ENCODE measurements at regions not wholly inside any gene's neighbourhood (a gene's known extent, or its start where the extent isn't known, plus 50 kb on each side); places are given as distances from the start of the nearest gene placed in this dataset.
A peak's percentile ranks its signal among the peaks of the same experiment; 100 is the strongest.

DNA sequence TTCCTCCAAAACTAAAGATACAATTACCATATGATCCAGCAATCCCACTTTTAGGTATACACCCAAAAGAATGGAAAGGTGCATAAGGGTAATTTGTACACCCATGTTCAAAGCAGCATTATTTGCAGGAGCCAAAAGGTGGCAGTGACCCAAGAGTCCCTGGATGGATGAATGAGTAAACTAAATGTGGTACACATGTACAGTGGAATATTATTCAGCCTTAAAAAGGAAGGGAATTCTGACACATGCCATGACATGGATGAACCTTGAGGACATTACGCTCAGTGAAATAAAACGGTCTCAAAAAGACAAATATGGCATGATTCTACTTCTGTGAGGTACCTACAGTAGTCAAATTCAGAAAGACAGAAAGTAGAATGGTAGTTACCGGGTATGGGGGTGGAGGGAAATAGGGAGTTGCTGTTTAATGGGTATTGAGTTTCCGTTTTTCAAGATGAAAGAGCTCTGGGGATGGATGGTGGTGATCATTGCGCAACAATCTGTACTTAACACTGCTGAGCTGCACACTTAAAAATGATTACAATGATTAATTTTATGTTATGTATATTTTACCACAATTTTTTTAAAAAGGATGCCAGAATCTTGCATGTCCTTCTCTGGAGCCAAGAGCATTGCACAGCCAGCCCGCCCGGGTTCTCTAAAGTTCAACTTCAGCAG lies 518.9 kb upstream of the JARID2 start:
- Histone ChIP-seq H3K9me3 (ENCODE audit: control extremely low read depth in 1 of 5, control insufficient read depth in 4 of 5, insufficient read depth in 2 of 5, low read depth in 1 of 5, low read length in 4 of 5) (peaks cover 0 to 4% (median 0%) of the 10 kb centered on the region in 5 experiments), H3K27me3 (replicated peaks in 2 of 5; ENCODE audit: control insufficient read depth in 4 of 5, insufficient read depth in 5 of 5, low read length in 4 of 5) (no peaks in the 10 kb centered on the region), H3K36me3 (ENCODE audit: control insufficient read depth in 4 of 4, insufficient read depth in 4 of 4, low read length in 3 of 4) (no peaks in the 10 kb centered on the region), H3K4me1 (ENCODE audit: control extremely low read depth in 1 of 4, control insufficient read depth in 4 of 4, insufficient read depth in 4 of 4, low read length in 3 of 4) (peaks cover 19 to 46% (median 25%) of the 10 kb centered on the region in 4 experiments), H3K4me3 (ENCODE audit: control insufficient read depth in 1 of 7, extremely low read depth in 1 of 7, insufficient read depth in 4 of 7, low read depth in 2 of 7, low read length in 6 of 7) (no peak overlapping the region), H3K27ac (ENCODE audit: insufficient read depth in 1 of 2, low read depth in 1 of 2, low read length in 2 of 2, poor library complexity in 1 of 2, severe bottlenecking in 2 of 2) (no peak overlapping the region)
- ChIA-PET POLR2A (no interaction called here), CTCF (no interaction called here)
- 71% methylated on average over 5 of the region's 7 CpGs for WGBS (ENCODE audit: insufficient coverage)
- peak in 2 of 3 donors; percentile 56 to 63 for DNase-seq

DNA sequence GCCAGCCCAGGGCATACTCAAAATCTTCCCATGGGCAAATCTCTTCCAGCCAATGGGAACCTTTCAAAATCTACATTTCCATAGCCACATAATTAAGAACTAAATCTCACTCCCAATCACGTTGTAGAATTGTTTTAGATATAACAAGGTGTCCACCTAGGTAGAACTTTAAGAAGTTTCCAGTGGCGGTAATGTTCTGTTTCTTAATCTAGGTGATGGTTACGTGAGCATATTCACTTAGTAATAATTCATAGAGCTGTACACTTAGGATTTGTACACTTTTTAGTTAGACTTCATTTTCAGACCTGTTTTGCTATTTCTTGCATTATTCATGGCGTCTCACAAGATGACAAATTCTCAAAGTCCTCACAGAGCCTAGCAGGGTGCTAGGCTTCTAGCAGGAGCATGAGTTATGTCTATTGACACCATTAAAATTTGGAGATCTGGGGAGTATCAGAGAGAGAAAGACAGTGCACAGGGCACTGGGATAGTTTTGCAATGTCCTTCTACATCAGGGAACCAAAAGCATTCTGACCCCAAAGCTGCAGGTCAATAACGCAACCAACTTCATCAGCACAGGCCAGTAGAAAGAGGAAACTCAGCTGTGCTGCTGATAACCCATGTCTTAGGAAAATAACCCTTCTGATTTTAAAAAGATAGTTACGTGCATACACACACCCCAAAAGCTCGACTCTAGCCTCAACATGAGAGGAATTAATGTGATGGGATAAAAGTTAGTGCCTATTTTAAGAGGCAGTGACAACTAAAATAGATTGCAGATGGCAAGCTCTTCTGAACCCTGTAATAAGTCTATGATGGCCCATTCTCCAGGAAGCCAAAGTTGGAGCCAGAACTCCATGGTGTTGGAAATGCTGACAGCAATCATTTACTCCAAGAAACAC lies 518.1 kb upstream of the JARID2 start:
- WGBS (ENCODE audit: insufficient coverage) = 85% methylated on average over 3 of the region's 7 CpGs

DNA sequence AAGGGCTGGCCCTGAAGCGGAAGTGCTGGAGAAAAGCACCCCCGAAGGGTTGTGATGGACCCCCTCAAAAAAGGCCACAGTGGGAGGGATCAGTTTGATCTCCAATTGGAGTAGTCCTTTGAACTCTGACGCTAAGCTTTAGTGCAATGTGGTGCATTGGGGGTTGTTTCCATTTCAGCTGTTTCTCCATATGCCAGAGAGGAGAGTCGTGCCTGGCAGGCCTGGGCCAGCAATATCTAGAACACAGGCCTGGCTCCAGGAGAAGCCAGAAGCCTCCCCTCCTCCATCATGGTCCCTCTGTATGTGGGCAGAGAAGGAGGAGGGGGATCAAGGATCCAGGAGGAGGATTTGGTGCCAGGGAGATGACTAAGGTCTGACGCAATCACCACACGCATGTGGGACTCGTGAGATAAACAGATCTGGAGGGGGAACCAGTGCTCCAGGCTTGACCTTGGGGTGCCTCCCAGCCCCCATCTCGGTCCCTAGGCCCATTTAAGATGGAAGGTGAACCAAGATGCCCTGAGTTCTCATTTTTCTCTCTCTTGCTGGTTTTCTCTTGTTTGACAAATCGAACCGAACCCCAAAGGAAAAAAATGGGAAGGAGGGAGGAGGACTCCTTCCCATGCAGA lies 517.4 kb upstream of the JARID2 start:
- Histone ChIP-seq H3K4me3 (ENCODE audit: control insufficient read depth in 1 of 7, extremely low read depth in 1 of 7, insufficient read depth in 4 of 7, low read depth in 2 of 7, low read length in 6 of 7) (no peak overlapping the region), H3K27me3 (replicated peaks in 2 of 5; ENCODE audit: control insufficient read depth in 4 of 5, insufficient read depth in 5 of 5, low read length in 4 of 5) (no peaks in the 10 kb centered on the region), H3K4me1 (ENCODE audit: control extremely low read depth in 1 of 4, control insufficient read depth in 4 of 4, insufficient read depth in 4 of 4, low read length in 3 of 4) (peaks cover 23 to 47% (median 29%) of the 10 kb centered on the region in 4 experiments), H3K27ac (ENCODE audit: insufficient read depth in 1 of 2, low read depth in 1 of 2, low read length in 2 of 2, poor library complexity in 1 of 2, severe bottlenecking in 2 of 2) (no peak overlapping the region), H3K9me3 (ENCODE audit: control extremely low read depth in 1 of 5, control insufficient read depth in 4 of 5, insufficient read depth in 2 of 5, low read depth in 1 of 5, low read length in 4 of 5) (peaks cover 0 to 4% (median 0%) of the 10 kb centered on the region in 5 experiments), H3K36me3 (ENCODE audit: control insufficient read depth in 4 of 4, insufficient read depth in 4 of 4, low read length in 3 of 4) (no peaks in the 10 kb centered on the region)
- ChIA-PET POLR2A (no interaction called here), CTCF (interaction anchor here (1.1 kb wide), 1 partner anchor 7 kb away, joined by 3 read pairs; no protein-coding TSS in a partner anchor)
- WGBS (ENCODE audit: insufficient coverage) = 91% methylated on average over 8 of the region's 10 CpGs
- DNase-seq = peak; percentile 30 to 60 (median 59)

More for the DNA sequence above, 518.1 kb upstream of the JARID2 start:
- H3K27ac ChIP-seq (ENCODE audit: insufficient read depth in 1 of 2, low read depth in 1 of 2, low read length in 2 of 2, poor library complexity in 1 of 2, severe bottlenecking in 2 of 2) = no peak overlapping the region
- H3K4me1 ChIP-seq (ENCODE audit: control extremely low read depth in 1 of 4, control insufficient read depth in 4 of 4, insufficient read depth in 4 of 4, low read length in 3 of 4) = peaks cover 21 to 47% (median 25%) of the 10 kb centered on the region in 4 experiments
- no peak overlapping the region for H3K4me3 ChIP-seq (ENCODE audit: control insufficient read depth in 1 of 7, extremely low read depth in 1 of 7, insufficient read depth in 4 of 7, low read depth in 2 of 7, low read length in 6 of 7)
- DNase-seq = no peak
- H3K27me3 ChIP-seq (replicated peaks in 2 of 5; ENCODE audit: control insufficient read depth in 4 of 5, insufficient read depth in 5 of 5, low read length in 4 of 5) = no peaks in the 10 kb centered on the region
- ChIA-PET POLR2A (no interaction called here), CTCF (no interaction called here)
- H3K36me3 ChIP-seq (ENCODE audit: control insufficient read depth in 4 of 4, insufficient read depth in 4 of 4, low read length in 3 of 4) = no peaks in the 10 kb centered on the region
- peaks cover 0 to 4% (median 0%) of the 10 kb centered on the region in 5 experiments for H3K9me3 ChIP-seq (ENCODE audit: control extremely low read depth in 1 of 5, control insufficient read depth in 4 of 5, insufficient read depth in 2 of 5, low read depth in 1 of 5, low read length in 4 of 5)

DNA sequence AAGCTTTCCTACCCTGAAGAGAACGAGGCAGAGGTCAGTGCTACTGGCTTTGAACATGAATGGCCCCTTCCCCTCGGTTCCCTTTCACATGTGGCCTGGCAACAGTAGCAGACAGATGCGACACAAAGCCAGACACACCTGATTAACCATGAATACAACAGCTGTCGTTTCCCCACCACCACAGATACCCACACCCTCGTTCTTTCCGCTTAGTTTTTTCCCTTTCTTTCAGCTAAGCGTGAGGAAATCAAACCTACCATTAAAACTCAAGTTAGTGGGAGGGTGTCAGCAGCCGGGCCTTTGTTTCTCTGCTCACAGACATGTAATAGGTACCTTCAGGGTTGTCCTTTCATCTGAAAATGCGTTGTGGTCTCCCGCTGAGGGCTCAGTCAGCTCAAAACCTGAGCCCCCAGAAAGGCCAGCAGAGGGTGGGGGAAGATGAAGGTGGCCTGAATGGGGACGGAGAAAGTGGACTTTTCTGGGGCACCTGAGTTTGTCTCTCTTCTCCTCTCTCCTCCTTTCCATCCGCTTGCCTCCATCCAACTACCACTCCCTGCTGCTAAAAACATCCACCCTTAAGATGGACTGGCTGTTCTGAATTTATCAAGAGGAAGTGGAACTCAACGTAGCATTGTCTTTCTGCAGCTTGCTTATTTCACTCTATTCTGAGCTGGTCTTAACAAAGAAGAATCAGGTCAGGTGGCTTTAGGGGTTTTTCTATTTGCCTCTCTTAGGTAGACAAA lies 516.6 kb upstream of the JARID2 start:
- ChIA-PET CTCF (interaction anchor here (0.7 to 1.1 kb wide), 3 partner anchors 8 to 139 kb away, joined by 3 read pairs; no protein-coding TSS in a partner anchor), POLR2A (no interaction called here)
- Histone ChIP-seq H3K9me3 (ENCODE audit: control extremely low read depth in 1 of 5, control insufficient read depth in 4 of 5, insufficient read depth in 2 of 5, low read depth in 1 of 5, low read length in 4 of 5) (peaks cover 0 to 4% (median 0%) of the 10 kb centered on the region in 5 experiments), H3K27ac (ENCODE audit: insufficient read depth in 1 of 2, low read depth in 1 of 2, low read length in 2 of 2, poor library complexity in 1 of 2, severe bottlenecking in 2 of 2) (no peak overlapping the region), H3K36me3 (ENCODE audit: control insufficient read depth in 4 of 4, insufficient read depth in 4 of 4, low read length in 3 of 4) (no peaks in the 10 kb centered on the region), H3K4me1 (ENCODE audit: control extremely low read depth in 1 of 4, control insufficient read depth in 4 of 4, insufficient read depth in 4 of 4, low read length in 3 of 4) (peaks cover 29 to 55% (median 36%) of the 10 kb centered on the region in 4 experiments), H3K4me3 (ENCODE audit: control insufficient read depth in 1 of 7, extremely low read depth in 1 of 7, insufficient read depth in 4 of 7, low read depth in 2 of 7, low read length in 6 of 7) (no peak overlapping the region), H3K27me3 (replicated peaks in 2 of 5; ENCODE audit: control insufficient read depth in 4 of 5, insufficient read depth in 5 of 5, low read length in 4 of 5) (no peaks in the 10 kb centered on the region)
- WGBS (ENCODE audit: insufficient coverage) = 86% methylated on average over 9 of the region's 13 CpGs
- DNase-seq = peak in 2 of 3 donors; percentile 22 to 36

DNA sequence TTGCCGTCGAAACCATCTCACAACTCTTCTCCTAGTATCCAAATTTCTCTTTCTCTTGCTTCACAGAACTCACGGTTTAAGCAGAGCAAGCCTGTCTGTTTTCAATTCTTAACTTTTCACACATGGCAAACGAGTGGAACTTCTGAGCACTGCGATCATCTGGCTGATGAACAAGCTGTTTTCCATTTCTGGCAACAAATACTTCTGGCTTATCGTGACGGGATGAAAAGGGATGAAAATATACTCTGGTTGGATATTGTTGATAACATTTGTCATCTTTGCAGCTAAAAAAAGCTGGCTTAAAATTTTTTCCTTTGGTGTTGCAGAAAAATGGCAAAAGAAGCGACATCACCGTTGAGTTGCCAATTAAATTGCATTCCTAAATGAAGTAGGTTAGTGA lies 515.2 kb upstream of the JARID2 start:
- CTCF ChIA-PET = no interaction called here

DNA sequence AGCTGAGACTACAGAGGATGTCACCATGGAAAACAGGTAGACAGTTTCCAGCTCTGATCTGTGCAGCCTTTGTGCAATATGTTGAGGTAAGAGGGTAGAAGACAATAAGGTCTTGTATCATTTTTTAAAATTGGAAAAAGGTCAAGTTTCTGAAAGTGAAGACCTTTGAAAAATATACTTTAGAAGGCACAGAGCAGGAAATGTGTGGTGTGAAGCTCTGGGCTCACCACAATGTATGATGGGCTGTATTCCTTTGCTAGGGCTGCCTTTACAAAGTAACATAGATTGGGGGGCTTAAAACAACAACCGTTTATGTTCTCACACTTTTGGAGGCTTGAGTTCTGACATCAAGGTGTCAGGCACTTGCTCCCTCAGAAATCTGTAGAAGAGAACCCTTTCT lies 514.3 kb upstream of the JARID2 start:
- H3K27me3 ChIP-seq (replicated peaks in 2 of 5; ENCODE audit: control insufficient read depth in 4 of 5, insufficient read depth in 5 of 5, low read length in 4 of 5) = no peaks in the 10 kb centered on the region
- no peak for DNase-seq
- CTCF ChIA-PET = no interaction called here
- H3K4me1 ChIP-seq (ENCODE audit: control extremely low read depth in 1 of 4, control insufficient read depth in 4 of 4, insufficient read depth in 4 of 4, low read length in 3 of 4) = peaks cover 39 to 73% (median 56%) of the 10 kb centered on the region in 4 experiments
- POLR2A ChIA-PET = no interaction called here
- H3K27ac ChIP-seq (ENCODE audit: insufficient read depth in 1 of 2, low read depth in 1 of 2, low read length in 2 of 2, poor library complexity in 1 of 2, severe bottlenecking in 2 of 2) = no peak overlapping the region
- no peak overlapping the region for H3K4me3 ChIP-seq (ENCODE audit: control insufficient read depth in 1 of 7, extremely low read depth in 1 of 7, insufficient read depth in 4 of 7, low read depth in 2 of 7, low read length in 6 of 7)
- 91% methylated on average over 1 of the region's 1 CpG for WGBS (ENCODE audit: insufficient coverage)
- no peaks in the 10 kb centered on the region for H3K36me3 ChIP-seq (ENCODE audit: control insufficient read depth in 4 of 4, insufficient read depth in 4 of 4, low read length in 3 of 4)
- peaks cover 0 to 3% (median 0%) of the 10 kb centered on the region in 5 experiments for H3K9me3 ChIP-seq (ENCODE audit: control extremely low read depth in 1 of 5, control insufficient read depth in 4 of 5, insufficient read depth in 2 of 5, low read depth in 1 of 5, low read length in 4 of 5)

More for the DNA sequence above, 515.2 kb upstream of the JARID2 start:
- POLR2A ChIA-PET = no interaction called here
- Histone ChIP-seq H3K9me3 (ENCODE audit: control extremely low read depth in 1 of 5, control insufficient read depth in 4 of 5, insufficient read depth in 2 of 5, low read depth in 1 of 5, low read length in 4 of 5) (peaks cover 0 to 4% (median 0%) of the 10 kb centered on the region in 5 experiments), H3K36me3 (ENCODE audit: control insufficient read depth in 4 of 4, insufficient read depth in 4 of 4, low read length in 3 of 4) (no peaks in the 10 kb centered on the region), H3K27me3 (replicated peaks in 2 of 5; ENCODE audit: control insufficient read depth in 4 of 5, insufficient read depth in 5 of 5, low read length in 4 of 5) (no peaks in the 10 kb centered on the region), H3K4me1 (ENCODE audit: control extremely low read depth in 1 of 4, control insufficient read depth in 4 of 4, insufficient read depth in 4 of 4, low read length in 3 of 4) (peaks cover 37 to 68% (median 49%) of the 10 kb centered on the region in 4 experiments), H3K4me3 (ENCODE audit: control insufficient read depth in 1 of 7, extremely low read depth in 1 of 7, insufficient read depth in 4 of 7, low read depth in 2 of 7, low read length in 6 of 7) (no peak overlapping the region), H3K27ac (ENCODE audit: insufficient read depth in 1 of 2, low read depth in 1 of 2, low read length in 2 of 2, poor library complexity in 1 of 2, severe bottlenecking in 2 of 2) (no peak overlapping the region)
- WGBS (ENCODE audit: insufficient coverage) = 98% methylated on average over 8 of the region's 9 CpGs
- no peak for DNase-seq

Data from common myeloid progenitor, CD34-positive (primary cell).